K562 (cell line): ENCODE measurements at regions not wholly inside any gene's neighbourhood (a gene's known extent, or its start where the extent isn't known, plus 50 kb on each side); places are given as distances from the start of the nearest gene placed in this dataset.

ENCODE experiments used
- ATAC-seq: fragments of 200-7000 bp; cut with Tn5 transposase; 3 replicates; pipeline ENCODE4 v1.9.1; 2020; ENCODE audit warnings: moderate library complexity
- BruUV-seq: library from RNA; stranded (reverse); fragments of 400-500 nt; replicated peaks from 2 replicates; lab custom pipeline; 2021; lab: Mats Ljungman, UMichigan
- CTCF ChIA-PET: fragments of 300-600 bp; formaldehyde crosslinking; extraction: SDS; loops from one replicate; lab custom pipeline; 2021; ENCODE audit warnings: low intra/inter-chr PET ratio; lab: Yijun Ruan, JAX
- POLR2A ChIA-PET: fragments of 300-600, 350-650 bp; sonication (Branson Sonifier 250); formaldehyde crosslinking; extraction: SDS; loops from one replicate; lab custom pipeline; 2021; ENCODE audit warnings: antibody characterized with exemption, inconsistent platforms; lab: Yijun Ruan, JAX
- DNase-seq, 4 experiments: peaks; one replicate each; pipeline versions ENCODE4 v3.0.0 to v3.0.0-alpha.2; 2011 to 2018; ENCODE audit warnings: low spot score in 3 of 4, mixed read lengths in 3 of 4; ENCODE audit errors: extremely low read depth in 1 of 4
- FAIRE-seq: peaks from 2 replicates; lab custom pipeline; 2011; peaks lifted over from hg19 to GRCh38; lab: Jason Lieb, UNC
- H2AFZ ChIP-seq: 2 replicates; pipeline ENCODE4 v1.6.0; 2011; ENCODE audit warnings: low read depth, low read length, control low read depth, inconsistent platforms
- H3K27ac ChIP-seq: fragments of 200-600 bp; 3 replicates; pipeline ENCODE4 v1.8.0; 2011; ENCODE audit warnings: low read depth, mild to moderate bottlenecking, control low read depth, inconsistent platforms, low read length, moderate library complexity, mixed read lengths; ENCODE audit errors: extremely low read depth
- H3K27me3 ChIP-seq, 2 experiments: fragments of 300-600 bp in 1 of 2; 2 replicates in 1 of 2; 3 replicates in 1 of 2; pipeline versions ENCODE4 v1.6.0 to v1.8.0; 2011; ENCODE audit warnings: inconsistent platforms in 2 of 2, low read length in 2 of 2, mild to moderate bottlenecking in 1 of 2, mixed read lengths in 1 of 2, moderate library complexity in 1 of 2; ENCODE audit not compliant: control insufficient read depth in 2 of 2, insufficient read depth in 2 of 2
- H3K36me3 ChIP-seq: fragments of 300-600 bp; 3 replicates; pipeline ENCODE4 v1.8.0; 2011; ENCODE audit warnings: mild to moderate bottlenecking, low read length, inconsistent platforms; ENCODE audit not compliant: control insufficient read depth, insufficient read depth
- H3K4me1 ChIP-seq, 2 experiments: fragments of 200-600 bp in 1 of 2; replicated peaks in 1 of 2; 2 replicates in 1 of 2; 3 replicates in 1 of 2; pipeline versions ENCODE4 v1.5.1 to v1.8.0; 2011; ENCODE audit warnings: inconsistent platforms in 2 of 2, low read length in 2 of 2, mild to moderate bottlenecking in 1 of 2, mixed read lengths in 1 of 2, moderate library complexity in 1 of 2; ENCODE audit not compliant: control insufficient read depth in 2 of 2, insufficient read depth in 2 of 2
- H3K4me2 ChIP-seq: 2 replicates; pipeline ENCODE4 v1.6.1; 2011; ENCODE audit warnings: low read length, control low read depth, inconsistent platforms, mixed read lengths; ENCODE audit not compliant: insufficient read depth
- H3K4me3 ChIP-seq: fragments of 200-600 bp; sonication (generic), shearing (Covaris generic); 2 replicates; pipeline ENCODE4 v1.5.1; 2016; ENCODE audit warnings: control low read depth, inconsistent platforms
- H3K79me2 ChIP-seq: fragments of 200-600 bp; 3 replicates; pipeline ENCODE4 v1.8.0; 2011; ENCODE audit warnings: low read length, inconsistent platforms; ENCODE audit not compliant: control insufficient read depth, insufficient read depth
- H3K9ac ChIP-seq, 2 experiments: 2 replicates each; pipeline versions ENCODE4 v1.6.0 to v1.6.1; 2011; ENCODE audit warnings: low read depth in 2 of 2, low read length in 2 of 2, control low read depth in 1 of 2, inconsistent platforms in 1 of 2, mild to moderate bottlenecking in 1 of 2, mixed read lengths in 1 of 2; ENCODE audit not compliant: insufficient read depth in 1 of 2
- H3K9me1 ChIP-seq: one replicate; pipeline ENCODE4 v1.6.0; 2011; ENCODE audit warnings: inconsistent platforms, mild to moderate bottlenecking, low read length, moderate library complexity; ENCODE audit not compliant: control insufficient read depth, insufficient read depth
- H3K9me3 ChIP-seq: replicated peaks from 2 replicates; pipeline ENCODE4 v1.5.1; 2011; ENCODE audit warnings: low read depth, low read length, inconsistent platforms; ENCODE audit not compliant: control insufficient read depth, insufficient read depth
- H4K20me1 ChIP-seq: replicated peaks from 2 replicates; pipeline ENCODE4 v1.6.1; 2011; ENCODE audit warnings: low read length, inconsistent platforms, mixed read lengths; ENCODE audit not compliant: control insufficient read depth, insufficient read depth
- C11orf30 ChIP-seq: fragments of 450-650 bp; IDR thresholded peaks from 2 replicates; pipeline ENCODE4 v1.6.1; 2016; ENCODE audit warnings: low read depth, mild to moderate bottlenecking
- MGA ChIP-seq: fragments of 450-650 bp; IDR thresholded peaks from 2 replicates; pipeline ENCODE4 v1.6.1; 2016; ENCODE audit warnings: mild to moderate bottlenecking, moderate library complexity
- POLR2B ChIP-seq: fragments of 450-650 bp; IDR thresholded peaks from 2 replicates; pipeline ENCODE4 v1.6.1; 2018; ENCODE audit warnings: low read depth; ENCODE audit not compliant: partially characterized antibody
- RB1 ChIP-seq: fragments of 450-650 bp; IDR thresholded peaks from 2 replicates; pipeline ENCODE4 v1.6.1; 2017; ENCODE audit warnings: low read depth, mild to moderate bottlenecking
- RBBP5 ChIP-seq: fragments of 200-600 bp; sonication (generic); IDR thresholded peaks from 2 replicates; pipeline ENCODE4 v1.6.1; 2012; ENCODE audit warnings: borderline replicate concordance, mild to moderate bottlenecking, low read length, control low read depth, inconsistent platforms; ENCODE audit not compliant: insufficient read depth, poor library complexity, severe bottlenecking
- SAFB ChIP-seq: fragments of 200-400 bp; formaldehyde crosslinking; IDR thresholded peaks from 2 replicates; pipeline ENCODE4 v1.6.1; 2017; ENCODE audit warnings: low read depth, low read length, borderline replicate concordance
- SOX6 ChIP-seq: fragments of 450-650 bp; IDR thresholded peaks from 2 replicates; pipeline ENCODE4 v1.6.1; 2014; ENCODE audit warnings: mild to moderate bottlenecking
- TEAD4 ChIP-seq, 2 experiments: sonication (generic) in 1 of 2; formaldehyde crosslinking in 1 of 2; IDR thresholded peaks; 2 replicates each; pipeline versions ENCODE4 v1.6.1 to v1.8.0; 2012 to 2022; ENCODE audit warnings: borderline replicate concordance in 1 of 2, inconsistent platforms in 1 of 2, low read length in 1 of 2, mild to moderate bottlenecking in 1 of 2, missing genetic modification reagents in 1 of 2
- ZFP1 ChIP-seq: fragments of 450-650 bp; formaldehyde crosslinking; IDR thresholded peaks from 2 replicates; pipeline ENCODE4 v1.4.0; 2020; ENCODE audit warnings: mild to moderate bottlenecking, mixed read lengths
- ZNF274 ChIP-seq: IDR thresholded peaks from 2 replicates; pipeline ENCODE4 v1.6.1; 2011; ENCODE audit warnings: low read depth, mild to moderate bottlenecking, low read length, moderate library complexity, borderline replicate concordance
- ZNF311 ChIP-seq: fragments of 250-450 bp; sonication (Bioruptor Pico); IDR thresholded peaks from 2 replicates; pipeline ENCODE4 v1.4.0; 2020; ENCODE audit warnings: mild to moderate bottlenecking, moderate library complexity
- ZNF695 ChIP-seq: fragments of 450-650 bp; formaldehyde crosslinking; IDR thresholded peaks from 2 replicates; pipeline ENCODE4 v1.4.0; 2020; ENCODE audit warnings: mild to moderate bottlenecking, moderate library complexity
- WGBS: fragments of 100-300 bp; shearing (Covaris generic); methylation state at CpG from one replicate; pipeline ENCODE4 v1.1.6; 2016; ENCODE audit warnings: low coverage, mixed read lengths; ENCODE audit not compliant: insufficient coverage; ENCODE audit errors: missing lambda C conversion rate; 5-methylcytosine and 5-hydroxymethylcytosine counted together
- in situ Hi-C: fragments of 300-500 bp; cut with MboI; formaldehyde crosslinking; loops from 4 replicates; pipeline ENCODE4 v1.15.0; 2018; ENCODE audit warnings: inconsistent platforms, mixed read lengths
- intact Hi-C: fragments of 100-400 bp; cut with micrococcal nuclease; formaldehyde crosslinking; loops from 2 replicates; pipeline ENCODE4 v1.14.2; 2022

GRCh38 chr11:128304116-128304515 is 283.2 kb downstream of the ETS1 start (continued):
- TF ChIP-seq RB1 (no peak), TEAD4 (IDR thresholded peaks at IDR 0.05; ENCODE audit: low read length) (no peak), TEAD4 (CRISPR knock-in tag; IDR thresholded peaks at IDR 0.05; ENCODE audit: borderline replicate concordance) (no peak)

- in situ Hi-C loops (no loop called here), intact Hi-C loops (no loop called here)
- ChIA-PET POLR2A (no interaction called here), CTCF (no interaction called here)
- ATAC-seq (no peak), FAIRE-seq (no peak), DNase-seq (no peak)
- H3K36me3 ChIP-seq: no peaks in the 10 kb centered on the region
- no peaks in the 10 kb centered on the region for H3K9me3 ChIP-seq
- H3K9me1 ChIP-seq: no peaks in the 10 kb centered on the region
- no peaks in the 10 kb centered on the region for H3K79me2 ChIP-seq
- H2AFZ ChIP-seq: no peak overlapping the region
- no TSS peak for BruUV-seq
- 0% methylated on average over 5 of the region's 5 CpGs for WGBS
- H3K27ac ChIP-seq: no peak overlapping the region
- no peaks in the 10 kb centered on the region for H4K20me1 ChIP-seq
- no peak overlapping the region for H3K9ac ChIP-seq
- H3K4me1 ChIP-seq: no peaks in the 10 kb centered on the region
- no peak overlapping the region for H3K4me3 ChIP-seq
- H3K27me3 ChIP-seq: no peaks in the 10 kb centered on the region
- no peak overlapping the region for H3K4me2 ChIP-seq
- no peak for TF ChIP-seq C11orf30
- TF ChIP-seq RBBP5: no peak
- TF ChIP-seq ZNF311: no peak
- TF ChIP-seq SOX6: no peak
- no peak for TF ChIP-seq ZNF274
- no peak for TF ChIP-seq ZNF695 (CRISPR knock-in tag)
- TF ChIP-seq MGA: no peak
- no peak for TF ChIP-seq ZFP1 (CRISPR knock-in tag)
- TF ChIP-seq SAFB: no peak
- no peak for TF ChIP-seq POLR2B
These were observed 284.0 kb downstream of the ETS1 start for GRCh38 chr11:128303383-128303782.
